ENCODE measurements at regions not wholly inside any gene's neighbourhood (a gene's known extent, or its start where the extent isn't known, plus 50 kb on each side); places are given as distances from the start of the nearest gene placed in this dataset.

DNA sequence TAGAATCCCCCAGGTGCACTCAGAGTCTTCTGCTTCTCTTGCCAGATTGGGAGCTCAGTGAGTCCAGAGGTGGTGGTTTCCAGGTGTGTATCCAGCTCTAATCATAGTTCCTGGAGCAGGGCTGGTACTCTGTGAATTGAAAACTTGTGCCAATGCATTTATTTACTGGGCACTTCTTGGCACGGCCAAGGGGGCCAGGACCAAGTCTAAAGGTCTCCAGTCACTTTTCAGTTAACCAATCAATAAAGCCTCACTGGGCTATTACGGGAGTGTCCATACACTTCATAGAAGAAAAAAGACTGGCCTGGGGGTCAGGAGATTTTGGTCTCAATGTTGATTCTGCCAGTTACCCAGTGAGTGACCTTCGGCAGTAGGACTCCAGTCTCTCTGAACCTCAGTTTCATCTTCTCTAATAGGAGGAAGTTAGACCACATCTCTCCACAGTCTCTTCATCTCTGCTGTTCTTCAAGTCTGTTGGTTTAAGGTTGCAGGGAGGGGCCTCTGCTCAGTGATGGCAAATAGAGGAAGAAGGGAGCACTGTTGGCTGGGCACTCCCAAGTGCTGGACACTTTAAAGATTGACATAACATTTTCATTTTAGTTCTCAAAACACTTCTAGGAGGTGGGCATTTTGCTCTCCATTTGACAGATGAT, 188.5 kb upstream of the E2F8 start:
- no peaks in the 10 kb centered on the region for H3K79me2 ChIP-seq (ENCODE audit: insufficient read depth, low read length)
- no peaks in the 10 kb centered on the region for H3K4me1 ChIP-seq (ENCODE audit: insufficient read depth, low read length, severe bottlenecking)
- H3K9ac ChIP-seq (ENCODE audit: low read length), result no peak overlapping the region
- H3F3A ChIP-seq (ENCODE audit: insufficient read depth, low read length), result no peaks in the 10 kb centered on the region
- no peak overlapping the region for H2AFZ ChIP-seq (ENCODE audit: low read length)
- H3K9me2 ChIP-seq (ENCODE audit: low read depth, low read length), result no peaks in the 10 kb centered on the region
- H3K4me2 ChIP-seq (ENCODE audit: low read length), result no peak overlapping the region
- H3K36me3 ChIP-seq (ENCODE audit: insufficient read depth, low read length), result no peaks in the 10 kb centered on the region
- no peaks in the 10 kb centered on the region for H3K9me3 ChIP-seq (ENCODE audit: low read length)
- no peaks in the 10 kb centered on the region for H4K20me1 ChIP-seq (ENCODE audit: insufficient read depth, low read length)
- H3K4me3 ChIP-seq (ENCODE audit: low read depth, low read length, poor library complexity, severe bottlenecking), result no peak overlapping the region
- H3K27me3 ChIP-seq (ENCODE audit: insufficient read depth, low read length), result peaks cover 6% of the 10 kb centered on the region; the same call in 1 of the 2 replicates
- H3K27ac ChIP-seq (ENCODE audit: low read depth, low read length, poor library complexity, severe bottlenecking), result no peak overlapping the region
- TF ChIP-seq EZH2 (IDR thresholded peaks at IDR 0.05; ENCODE audit: borderline replicate concordance, low read length), result no peak
- TF ChIP-seq, protein P1, sequence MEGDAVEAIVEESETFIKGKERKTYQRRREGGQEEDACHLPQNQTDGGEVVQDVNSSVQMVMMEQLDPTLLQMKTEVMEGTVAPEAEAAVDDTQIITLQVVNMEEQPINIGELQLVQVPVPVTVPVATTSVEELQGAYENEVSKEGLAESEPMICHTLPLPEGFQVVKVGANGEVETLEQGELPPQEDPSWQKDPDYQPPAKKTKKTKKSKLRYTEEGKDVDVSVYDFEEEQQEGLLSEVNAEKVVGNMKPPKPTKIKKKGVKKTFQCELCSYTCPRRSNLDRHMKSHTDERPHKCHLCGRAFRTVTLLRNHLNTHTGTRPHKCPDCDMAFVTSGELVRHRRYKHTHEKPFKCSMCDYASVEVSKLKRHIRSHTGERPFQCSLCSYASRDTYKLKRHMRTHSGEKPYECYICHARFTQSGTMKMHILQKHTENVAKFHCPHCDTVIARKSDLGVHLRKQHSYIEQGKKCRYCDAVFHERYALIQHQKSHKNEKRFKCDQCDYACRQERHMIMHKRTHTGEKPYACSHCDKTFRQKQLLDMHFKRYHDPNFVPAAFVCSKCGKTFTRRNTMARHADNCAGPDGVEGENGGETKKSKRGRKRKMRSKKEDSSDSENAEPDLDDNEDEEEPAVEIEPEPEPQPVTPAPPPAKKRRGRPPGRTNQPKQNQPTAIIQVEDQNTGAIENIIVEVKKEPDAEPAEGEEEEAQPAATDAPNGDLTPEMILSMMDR (IDR thresholded peaks at IDR 0.05; ENCODE audit: low read length), result no peak

DNA sequence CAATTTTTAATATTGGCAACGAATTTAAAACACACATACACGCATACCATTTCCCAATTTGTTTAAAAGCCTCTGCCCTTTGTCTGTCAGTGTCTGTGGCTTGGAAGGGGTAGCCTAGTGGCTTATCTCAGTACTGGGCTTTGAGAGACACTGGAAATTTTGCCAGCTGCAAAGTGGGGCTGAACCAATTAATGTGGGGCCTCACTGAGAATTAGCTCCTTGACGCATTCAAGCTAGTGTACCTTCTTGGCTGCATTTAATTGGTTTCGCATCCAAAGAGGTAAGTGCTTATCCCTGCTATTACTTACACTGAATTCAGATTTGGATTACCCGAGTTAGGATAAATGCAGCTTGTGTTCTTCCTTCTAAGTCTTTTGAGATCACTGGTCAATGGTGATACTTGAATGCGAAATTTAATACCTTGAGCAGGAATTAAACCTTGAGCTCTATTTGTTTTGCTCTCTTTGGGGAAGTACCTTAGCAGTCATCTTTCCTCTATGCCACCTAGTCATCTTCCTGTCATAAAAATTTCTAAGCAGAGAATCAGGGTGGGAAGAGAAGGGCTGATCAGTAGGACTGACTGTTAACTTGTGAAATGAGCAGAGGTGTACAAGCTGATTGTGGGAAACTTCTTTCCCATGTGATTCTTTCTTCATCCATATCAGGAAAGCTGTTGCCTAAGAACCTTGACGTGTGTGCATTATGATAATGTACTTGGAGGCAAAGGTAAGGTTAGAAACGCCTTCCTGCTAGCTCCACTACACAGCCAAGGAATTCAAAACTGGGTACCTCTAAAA, 187.7 kb upstream of the E2F8 start:
- Histone ChIP-seq H3K4me3 (ENCODE audit: low read depth, low read length, poor library complexity, severe bottlenecking) (no peak overlapping the region), H3K9ac (ENCODE audit: low read length) (no peak overlapping the region), H3K4me2 (ENCODE audit: low read length) (no peak overlapping the region), H4K20me1 (ENCODE audit: insufficient read depth, low read length) (no peaks in the 10 kb centered on the region), H3F3A (ENCODE audit: insufficient read depth, low read length) (no peaks in the 10 kb centered on the region), H3K27me3 (ENCODE audit: insufficient read depth, low read length) (peaks cover 6% of the 10 kb centered on the region; the same call in 1 of the 2 replicates), H2AFZ (ENCODE audit: low read length) (no peak overlapping the region), H3K36me3 (ENCODE audit: insufficient read depth, low read length) (no peaks in the 10 kb centered on the region), H3K9me2 (ENCODE audit: low read depth, low read length) (no peaks in the 10 kb centered on the region), H3K4me1 (ENCODE audit: insufficient read depth, low read length, severe bottlenecking) (no peaks in the 10 kb centered on the region), H3K27ac (ENCODE audit: low read depth, low read length, poor library complexity, severe bottlenecking) (no peak overlapping the region), H3K79me2 (ENCODE audit: insufficient read depth, low read length) (no peaks in the 10 kb centered on the region), H3K9me3 (ENCODE audit: low read length) (no peaks in the 10 kb centered on the region)
- TF ChIP-seq, protein P1 (IDR thresholded peaks at IDR 0.05; ENCODE audit: low read length), result no peak
- no peak for TF ChIP-seq EZH2 (IDR thresholded peaks at IDR 0.05; ENCODE audit: borderline replicate concordance, low read length)

DNA sequence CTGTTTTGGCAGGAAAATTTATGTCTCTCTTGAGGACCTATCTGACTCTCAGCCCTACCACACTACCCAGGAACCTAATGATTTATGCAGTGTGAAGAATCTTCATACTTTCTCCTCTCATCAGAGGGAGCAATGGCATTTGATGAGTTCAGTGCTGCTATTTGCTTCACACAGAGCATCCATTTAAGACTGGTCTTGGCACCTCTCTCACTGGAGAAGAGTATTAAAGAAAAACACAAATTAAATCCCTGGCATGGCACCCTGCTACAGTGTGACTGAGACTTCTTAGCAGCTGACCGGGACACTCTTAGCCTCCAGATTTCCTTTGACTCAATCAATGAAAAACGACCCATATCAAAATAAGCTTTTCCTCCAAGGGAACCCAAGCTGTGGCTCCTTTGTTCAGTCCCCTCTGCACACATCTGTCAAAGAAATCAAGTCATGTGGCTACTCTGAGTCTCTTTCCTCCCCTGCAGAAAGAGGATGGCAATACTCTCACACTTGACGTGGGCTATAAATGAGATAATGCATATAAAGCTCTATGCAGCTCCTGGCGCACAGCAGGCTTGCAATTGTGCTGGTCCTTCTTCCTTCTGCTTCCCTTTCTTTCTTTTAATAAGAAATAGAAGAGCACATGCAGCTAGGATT, 186.1 kb upstream of the E2F8 start:
- Histone ChIP-seq H3K9ac (ENCODE audit: low read length) (no peak overlapping the region), H3K4me2 (ENCODE audit: low read length) (no peak overlapping the region), H3K9me2 (ENCODE audit: low read depth, low read length) (no peaks in the 10 kb centered on the region), H3K27me3 (ENCODE audit: insufficient read depth, low read length) (peaks cover 6% of the 10 kb centered on the region; the same call in 1 of the 2 replicates), H3K9me3 (ENCODE audit: low read length) (no peaks in the 10 kb centered on the region), H3F3A (ENCODE audit: insufficient read depth, low read length) (no peaks in the 10 kb centered on the region), H3K79me2 (ENCODE audit: insufficient read depth, low read length) (no peaks in the 10 kb centered on the region), H3K4me1 (ENCODE audit: insufficient read depth, low read length, severe bottlenecking) (no peaks in the 10 kb centered on the region), H3K27ac (ENCODE audit: low read depth, low read length, poor library complexity, severe bottlenecking) (no peak overlapping the region), H3K4me3 (ENCODE audit: low read depth, low read length, poor library complexity, severe bottlenecking) (no peak overlapping the region), H3K36me3 (ENCODE audit: insufficient read depth, low read length) (no peaks in the 10 kb centered on the region), H4K20me1 (ENCODE audit: insufficient read depth, low read length) (no peaks in the 10 kb centered on the region), H2AFZ (ENCODE audit: low read length) (no peak overlapping the region)
- no peak for TF ChIP-seq EZH2 (IDR thresholded peaks at IDR 0.05; ENCODE audit: borderline replicate concordance, low read length)
- TF ChIP-seq, protein P1 (IDR thresholded peaks at IDR 0.05; ENCODE audit: low read length), result no peak

Data from OCI-LY1 (cell line).